ENCODE measurements at regions not wholly inside any gene's neighbourhood (a gene's known extent, or its start where the extent isn't known, plus 50 kb on each side); places are given as distances from the start of the nearest gene placed in this dataset.

GRCh38 chr12:16920451-16920850 is 314.5 kb upstream of the LMO3 start:
- Histone ChIP-seq H3K27ac (no peak overlapping the region), H3K4me3 (no peak overlapping the region)

GRCh38 chr12:16919551-16919950 is 313.6 kb upstream of the LMO3 start:
- no peak overlapping the region for H3K27ac ChIP-seq
- H3K4me3 ChIP-seq: no peak overlapping the region

- H3K27ac ChIP-seq: no peak overlapping the region
- no peak overlapping the region for H3K4me3 ChIP-seq
These were observed 308.9 kb upstream of the LMO3 start for GRCh38 chr12:16914853-16915252.

- H3K27ac ChIP-seq: no peak overlapping the region
- H3K4me3 ChIP-seq: no peak overlapping the region
These were observed 308.0 kb upstream of the LMO3 start for GRCh38 chr12:16913832-16914490.

GRCh38 chr12:16901946-16902345 is 296.0 kb upstream of the LMO3 start:
- Histone ChIP-seq H3K4me3 (no peak overlapping the region), H3K27ac (no peak overlapping the region)

- Histone ChIP-seq H3K27ac (no peak overlapping the region), H3K4me3 (no peak overlapping the region)
These were observed 287.5 kb upstream of the LMO3 start for GRCh38 chr12:16893426-16893825.

- H3K27ac ChIP-seq: no peak overlapping the region
- H3K4me3 ChIP-seq: no peak overlapping the region
These were observed 285.7 kb upstream of the LMO3 start for GRCh38 chr12:16891673-16892072.

- Histone ChIP-seq H3K4me3 (no peak overlapping the region), H3K27ac (no peak overlapping the region)
These were observed 278.9 kb upstream of the LMO3 start for GRCh38 chr12:16884819-16885218.

GRCh38 chr12:16884056-16884455 is 278.1 kb upstream of the LMO3 start:
- no peak overlapping the region for H3K27ac ChIP-seq

GRCh38 chr12:16881986-16882570 is 276.1 kb upstream of the LMO3 start:
- Histone ChIP-seq H3K4me3 (no peak overlapping the region), H3K27ac (no peak overlapping the region)

More at GRCh38 chr12:16884056-16884455, 278.1 kb upstream of the LMO3 start:
- no peak overlapping the region for H3K4me3 ChIP-seq

GRCh38 chr12:16880864-16881285 is 274.9 kb upstream of the LMO3 start:
- Histone ChIP-seq H3K4me3 (no peak overlapping the region), H3K27ac (no peak overlapping the region)

- Histone ChIP-seq H3K27ac (no peak overlapping the region), H3K4me3 (no peak overlapping the region)
These were observed 264.9 kb upstream of the LMO3 start for GRCh38 chr12:16870845-16871244.

- no peak overlapping the region for H3K4me3 ChIP-seq
These were observed 257.8 kb upstream of the LMO3 start for GRCh38 chr12:16863742-16864141.

GRCh38 chr12:16857456-16857923 is 251.5 kb upstream of the LMO3 start:
- H3K4me3 ChIP-seq: no peak overlapping the region
- H3K27ac ChIP-seq: no peak overlapping the region

More at GRCh38 chr12:16863742-16864141, 257.8 kb upstream of the LMO3 start:
- no peak overlapping the region for H3K27ac ChIP-seq

- no peak overlapping the region for H3K27ac ChIP-seq
- no peak overlapping the region for H3K4me3 ChIP-seq
These were observed 248.5 kb upstream of the LMO3 start for GRCh38 chr12:16854465-16854864.

- H3K4me3 ChIP-seq: no peak overlapping the region
These were observed 243.5 kb upstream of the LMO3 start for GRCh38 chr12:16849473-16849872.

GRCh38 chr12:16844875-16845274 is 238.9 kb upstream of the LMO3 start:
- H3K27ac ChIP-seq: no peak overlapping the region
- no peak overlapping the region for H3K4me3 ChIP-seq

More at GRCh38 chr12:16849473-16849872, 243.5 kb upstream of the LMO3 start:
- no peak overlapping the region for H3K27ac ChIP-seq

GRCh38 chr12:16833376-16834015 is 227.5 kb upstream of the LMO3 start:
- Histone ChIP-seq H3K4me3 (no peak overlapping the region), H3K27ac (no peak overlapping the region)

GRCh38 chr12:16828891-16829290 is 222.9 kb upstream of the LMO3 start:
- Histone ChIP-seq H3K4me3 (no peak overlapping the region), H3K27ac (no peak overlapping the region)

GRCh38 chr12:16807731-16808130 is 201.8 kb upstream of the LMO3 start:
- Histone ChIP-seq H3K27ac (no peak overlapping the region), H3K4me3 (no peak overlapping the region)

- no peak overlapping the region for H3K4me3 ChIP-seq
- H3K27ac ChIP-seq: no peak overlapping the region
These were observed 190.2 kb upstream of the LMO3 start for GRCh38 chr12:16796168-16796567.

Data from skin epidermis (tissue), 12 donors.